ENCODE measurements at regions not wholly inside any gene's neighbourhood (a gene's known extent, or its start where the extent isn't known, plus 50 kb on each side); places are given as distances from the start of the nearest gene placed in this dataset.

GRCh38 chr4:106676173-106676921, 307.8 kb upstream of the GIMD1 start:
- DNase-seq, result peak; percentile 19

- no peak for DNase-seq
Measured at GRCh38 chr4:106671716-106672115, 303.1 kb upstream of the GIMD1 start.

GRCh38 chr4:106670976-106671375, 302.4 kb upstream of the GIMD1 start:
- DNase-seq, result no peak

GRCh38 chr4:106659371-106659770, 290.8 kb upstream of the GIMD1 start:
- DNase-seq, result no peak

GRCh38 chr4:106652095-106652494, 283.5 kb upstream of the GIMD1 start:
- DNase-seq, result no peak

GRCh38 chr4:106650701-106651100, 282.1 kb upstream of the GIMD1 start:
- DNase-seq, result no peak

GRCh38 chr4:106647451-106647850, 278.9 kb upstream of the GIMD1 start:
- DNase-seq, result no peak

- DNase-seq, result no peak
Measured at GRCh38 chr4:106629268-106629625, 260.7 kb upstream of the GIMD1 start.

GRCh38 chr4:106628586-106629267, 260.1 kb upstream of the GIMD1 start:
- DNase-seq, result no peak

- DNase-seq, result no peak
Measured at GRCh38 chr4:106627051-106627450, 258.5 kb upstream of the GIMD1 start.

GRCh38 chr4:106624671-106625070, 256.1 kb upstream of the GIMD1 start:
- no peak for DNase-seq

- DNase-seq, result no peak
Measured at GRCh38 chr4:106618956-106619355, 250.4 kb upstream of the GIMD1 start.

- DNase-seq, result no peak
Measured at GRCh38 chr4:106615961-106616360, 247.4 kb upstream of the GIMD1 start.

GRCh38 chr4:106615410-106615945, 246.9 kb upstream of the GIMD1 start:
- no peak for DNase-seq

- no peak for DNase-seq
Measured at GRCh38 chr4:106614441-106614840, 245.9 kb upstream of the GIMD1 start.

GRCh38 chr4:106609917-106610316, 241.3 kb upstream of the GIMD1 start:
- no peak for DNase-seq

- no peak for DNase-seq
Measured at GRCh38 chr4:106607558-106607957, 239.0 kb upstream of the GIMD1 start.

- DNase-seq, result no peak
Measured at GRCh38 chr4:106604319-106605051, 235.9 kb upstream of the GIMD1 start.

- no peak for DNase-seq
Measured at GRCh38 chr4:106603471-106603870, 234.9 kb upstream of the GIMD1 start.

- no peak for DNase-seq
Measured at GRCh38 chr4:106602711-106603110, 234.1 kb upstream of the GIMD1 start.

GRCh38 chr4:106601519-106601918, 232.9 kb upstream of the GIMD1 start:
- no peak for DNase-seq

GRCh38 chr4:106595906-106596305, 227.3 kb upstream of the GIMD1 start:
- DNase-seq, result no peak

GRCh38 chr4:106594291-106594952, 225.8 kb upstream of the GIMD1 start:
- no peak for DNase-seq
